Stimulated activated CD4-positive, alpha-beta T cell treated with anti-CD3 and anti-CD28 coated beads, Interleukin-15, amount 100 ng/mL, for 48 hours (primary cell): ENCODE measurements at regions not wholly inside any gene's neighbourhood (a gene's known extent, or its start where the extent isn't known, plus 50 kb on each side); places are given as distances from the start of the nearest gene placed in this dataset.
"Not testable (repeated sequence)": the region's sequence is repeated elsewhere in the genome, so short reads cannot be mapped to it uniquely, and the experiment has no call there.

ENCODE experiments used
- DNase-seq, 2 donors: peaks; one replicate each; pipeline ENCODE4 v3.0.0-alpha.2; 2020; ENCODE audit warnings: low read depth in 2 of 2

- no peak for DNase-seq
These were observed 53.4 kb downstream of the HES1 start for GRCh38 chr3:194189243-194189791.

GRCh38 chr3:194191850-194192249 is 55.9 kb downstream of the HES1 start:
- DNase-seq: not testable (repeated sequence)

- DNase-seq: no peak
These were observed 58.3 kb downstream of the HES1 start for GRCh38 chr3:194194051-194194756.

- no peak for DNase-seq
These were observed 58.8 kb downstream of the HES1 start for GRCh38 chr3:194194757-194195085.

- DNase-seq: no peak
These were observed 59.7 kb downstream of the HES1 start for GRCh38 chr3:194195611-194196010.

GRCh38 chr3:194196876-194197275 is 60.9 kb downstream of the HES1 start:
- DNase-seq: no peak

- no peak for DNase-seq
These were observed 61.5 kb downstream of the HES1 start for GRCh38 chr3:194197396-194197960.

- DNase-seq: no peak
These were observed 62.2 kb downstream of the HES1 start for GRCh38 chr3:194197981-194198695.

GRCh38 chr3:194198938-194199337 is 63.0 kb downstream of the HES1 start:
- no peak for DNase-seq

- no peak for DNase-seq
These were observed 64.6 kb downstream of the HES1 start for GRCh38 chr3:194200422-194201081.

- no peak for DNase-seq
These were observed 66.2 kb downstream of the HES1 start for GRCh38 chr3:194201953-194202666.

- peak in 1 of 2 donors; percentile 15 for DNase-seq
These were observed 67.6 kb downstream of the HES1 start for GRCh38 chr3:194203482-194204041.

GRCh38 chr3:194204042-194204987 is 68.4 kb downstream of the HES1 start:
- peak in 1 of 2 donors; percentile 10 for DNase-seq

- no peak for DNase-seq
These were observed 69.8 kb downstream of the HES1 start for GRCh38 chr3:194205675-194206133.

- no peak for DNase-seq
These were observed 70.4 kb downstream of the HES1 start for GRCh38 chr3:194206320-194206719.

- DNase-seq: no peak
These were observed 72.8 kb downstream of the HES1 start for GRCh38 chr3:194208709-194209108.

- no peak for DNase-seq
These were observed 76.4 kb downstream of the HES1 start for GRCh38 chr3:194212161-194212844.

- DNase-seq: no peak
These were observed 76.9 kb downstream of the HES1 start for GRCh38 chr3:194212845-194213331.

GRCh38 chr3:194215392-194215791 is 79.4 kb downstream of the HES1 start:
- DNase-seq: no peak
